HG03432 (cell line): ENCODE measurements at regions not wholly inside any gene's neighbourhood (a gene's known extent, or its start where the extent isn't known, plus 50 kb on each side); places are given as distances from the start of the nearest gene placed in this dataset.
"Not testable (repeated sequence)": the region's sequence is repeated elsewhere in the genome, so short reads cannot be mapped to it uniquely, and the experiment has no call there.

Source experiments
- ATAC-seq: cut with Tn5 transposase; IDR thresholded peaks from one replicate; pipeline ENCODE4 v1.9.1; 2021; ENCODE audit warnings: mild to moderate bottlenecking, moderate library complexity; ENCODE audit not compliant: unreplicated experiment

DNA sequence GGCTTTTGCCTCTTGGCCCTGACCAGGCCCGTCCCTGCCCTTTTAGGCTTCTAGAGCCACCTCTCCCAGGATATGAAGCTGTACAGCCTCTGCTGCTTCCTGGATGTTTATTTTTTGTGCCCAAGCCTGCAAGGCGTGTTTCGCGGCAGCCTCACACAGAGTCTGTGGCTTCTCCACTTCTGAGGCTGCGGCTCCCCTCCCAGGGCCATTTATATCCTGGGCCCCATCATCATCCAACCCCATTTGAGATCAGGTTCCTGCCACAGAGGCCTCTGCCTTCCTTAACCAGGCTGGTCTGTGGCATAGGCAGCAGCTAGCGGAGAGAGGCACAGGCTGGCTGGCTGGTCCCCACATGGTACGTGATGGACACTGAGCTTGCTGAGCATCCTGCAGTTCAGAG, 114.1 kb upstream of the PWP1 start:
- ATAC-seq = no peak

GRCh38 chr12:107574691-107575090, 110.9 kb upstream of the PWP1 start:
- ATAC-seq = no peak

- ATAC-seq = no peak
Measured at GRCh38 chr12:107580750-107581618, 104.6 kb upstream of the PWP1 start.

- no peak for ATAC-seq
Measured at GRCh38 chr12:107581619-107582015, 104.0 kb upstream of the PWP1 start.

DNA sequence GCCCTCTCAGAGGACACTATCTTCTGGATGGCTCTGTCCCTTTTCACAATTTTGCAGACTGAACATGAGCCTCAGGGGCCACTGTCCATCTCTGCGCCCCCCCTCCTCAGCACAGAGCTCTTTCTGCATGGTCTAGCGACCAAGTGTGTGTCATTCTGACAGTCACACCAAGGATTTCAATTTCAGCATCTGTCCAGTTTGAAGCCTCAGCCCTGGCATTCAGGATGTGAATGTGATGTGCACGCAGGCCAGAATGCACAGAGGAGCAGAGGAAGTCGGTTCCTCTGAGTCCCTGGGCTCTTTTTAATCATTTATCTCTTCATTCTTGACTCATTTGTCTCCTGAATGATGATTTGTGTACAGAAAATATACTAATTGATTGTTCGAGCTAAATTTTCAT, 102.0 kb upstream of the PWP1 start:
- ATAC-seq = no peak

- ATAC-seq = no peak
Measured at GRCh38 chr12:107584563-107584962, 101.0 kb upstream of the PWP1 start.

DNA sequence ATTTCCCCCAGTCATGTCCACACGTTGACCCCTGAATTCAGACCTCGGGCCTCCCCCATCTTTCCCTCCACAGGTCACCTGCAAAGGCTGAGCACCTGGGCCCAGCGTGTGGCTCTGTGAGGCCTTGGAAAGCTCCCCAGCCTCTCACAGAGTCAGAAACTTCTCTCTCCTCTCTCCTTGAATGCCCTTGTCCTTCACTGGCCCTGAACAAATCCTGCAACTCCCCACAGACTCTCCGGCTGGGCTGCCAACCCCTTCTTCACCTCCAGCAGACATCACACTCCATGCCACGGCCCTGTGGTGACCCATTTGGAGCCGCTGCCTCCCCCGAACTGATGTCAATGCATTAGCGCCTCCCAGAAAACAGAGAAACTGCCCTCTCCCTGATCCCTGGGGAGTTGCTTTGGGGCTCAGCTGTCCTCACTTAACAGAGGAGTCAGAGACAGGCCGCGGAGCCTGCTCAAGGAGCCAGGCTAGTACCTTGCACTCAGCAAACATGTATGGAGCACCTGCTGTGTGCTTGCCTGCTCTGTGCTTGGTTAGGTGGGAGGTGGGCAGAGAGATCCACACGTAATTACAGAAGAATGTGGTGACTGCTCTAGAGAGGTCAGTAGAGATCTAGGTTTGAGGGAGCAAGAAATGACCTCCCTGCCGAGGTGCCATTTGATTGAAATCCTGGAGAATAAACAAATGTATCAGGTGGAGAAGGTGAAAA, 99.2 kb upstream of the PWP1 start:
- ATAC-seq = no peak

DNA sequence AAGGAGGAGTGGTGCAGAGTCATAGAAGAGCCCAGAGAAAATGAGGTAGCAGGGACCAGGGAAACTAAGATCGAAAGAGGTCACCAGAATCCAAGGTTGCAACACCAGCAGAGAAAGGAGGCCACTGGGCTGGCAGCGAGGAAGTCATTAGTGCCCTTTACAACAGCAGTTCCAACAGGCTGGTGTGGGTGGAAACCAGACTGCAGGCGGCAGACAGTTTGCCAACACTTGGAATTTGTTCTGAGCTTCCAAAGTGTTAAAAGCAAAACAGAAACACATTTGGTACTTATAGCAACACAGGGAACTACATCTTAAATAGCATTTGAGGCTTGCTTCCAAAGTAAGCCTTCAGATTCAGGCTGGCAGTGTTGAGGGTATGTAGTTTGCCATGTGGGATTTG, 95.2 kb upstream of the PWP1 start:
- no peak for ATAC-seq

- ATAC-seq = no peak
Measured at GRCh38 chr12:107590814-107591375, 94.7 kb upstream of the PWP1 start.

- ATAC-seq = no peak
Measured at GRCh38 chr12:107593713-107594381, 91.8 kb upstream of the PWP1 start.

DNA sequence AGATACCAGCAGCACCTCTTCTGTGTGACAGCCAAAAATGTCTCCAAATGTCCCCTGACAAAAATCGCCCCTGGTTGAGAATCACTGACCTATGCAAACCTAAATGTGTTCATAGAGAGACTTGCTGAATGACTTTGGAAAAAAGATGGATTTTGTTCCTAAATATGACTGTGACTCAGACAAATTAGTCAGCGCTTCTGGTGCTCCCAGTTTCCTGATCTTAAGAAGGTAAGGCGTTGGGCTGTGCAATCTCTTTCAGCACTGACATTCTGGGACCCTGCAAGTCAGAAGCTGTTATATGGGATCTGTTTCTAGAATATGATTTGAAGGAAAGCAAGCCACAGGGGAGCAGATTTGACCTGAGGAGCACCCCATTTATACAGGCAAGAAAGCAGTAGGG, 90.6 kb upstream of the PWP1 start:
- ATAC-seq = no peak

- no peak for ATAC-seq
Measured at GRCh38 chr12:107597695-107598410, 87.7 kb upstream of the PWP1 start.

DNA sequence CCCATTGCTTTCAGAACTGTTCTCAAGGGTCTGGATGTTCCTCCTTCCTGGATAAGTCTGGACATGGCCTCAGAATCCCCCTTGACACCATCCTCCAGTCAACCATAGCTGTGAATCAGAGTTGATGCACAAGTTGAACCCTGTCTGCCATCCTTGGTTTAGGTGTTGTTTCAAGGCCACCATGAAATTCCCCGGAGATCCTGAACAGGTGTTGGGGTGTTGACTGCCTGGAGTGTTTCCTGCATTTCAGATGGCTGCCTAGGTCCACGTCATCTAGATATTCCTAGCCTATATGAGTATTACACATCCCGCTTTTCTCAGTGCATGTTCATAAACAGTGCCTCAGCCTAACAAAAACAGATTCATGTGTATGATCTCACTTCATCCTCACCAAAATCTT, 86.7 kb upstream of the PWP1 start:
- no peak for ATAC-seq

DNA sequence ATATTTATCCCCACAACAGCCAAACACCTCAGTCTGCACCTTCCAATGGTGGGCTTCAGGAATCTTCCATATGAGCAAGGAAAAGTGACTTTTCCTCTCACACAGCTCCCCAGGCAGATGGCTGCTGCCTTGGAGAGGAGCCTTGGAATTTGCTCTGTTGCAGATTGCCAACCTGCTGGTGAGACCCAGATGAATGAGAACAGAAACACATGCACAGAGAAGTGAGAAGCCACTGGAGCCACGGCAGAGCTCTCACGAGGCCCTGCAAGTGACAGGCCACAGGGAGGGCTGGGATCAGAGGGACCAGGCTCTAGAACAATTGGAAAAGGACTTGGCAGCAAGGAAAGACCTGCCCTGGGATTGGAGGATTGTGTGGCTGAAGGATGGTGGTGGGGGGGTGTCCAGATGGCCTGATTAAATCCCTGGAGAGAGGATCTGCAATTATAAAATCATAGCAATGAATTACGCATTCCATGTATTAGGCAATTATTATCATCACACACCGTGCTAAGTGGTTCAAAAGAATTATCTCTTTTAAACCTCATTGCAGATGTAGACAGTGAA, 84.9 kb upstream of the PWP1 start:
- ATAC-seq = no peak

DNA sequence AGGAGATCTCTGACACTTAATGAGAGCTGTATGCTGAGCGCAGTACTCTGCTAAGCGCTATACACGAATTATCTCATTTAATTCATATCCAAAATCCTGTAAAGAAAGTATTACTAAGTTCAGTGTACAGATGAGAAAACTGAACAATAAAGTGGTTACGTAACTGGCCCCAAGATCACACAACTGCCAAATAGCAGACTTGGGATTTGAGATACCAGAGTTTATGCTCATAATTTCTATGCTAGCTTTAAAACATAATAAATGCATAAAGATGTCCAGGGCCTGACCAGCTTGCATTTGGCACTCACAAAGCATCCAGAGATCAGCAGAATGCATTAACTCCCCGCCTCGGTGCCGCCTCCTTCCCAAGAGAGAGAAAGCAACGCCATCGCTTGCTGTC, 83.2 kb upstream of the PWP1 start:
- ATAC-seq = no peak

DNA sequence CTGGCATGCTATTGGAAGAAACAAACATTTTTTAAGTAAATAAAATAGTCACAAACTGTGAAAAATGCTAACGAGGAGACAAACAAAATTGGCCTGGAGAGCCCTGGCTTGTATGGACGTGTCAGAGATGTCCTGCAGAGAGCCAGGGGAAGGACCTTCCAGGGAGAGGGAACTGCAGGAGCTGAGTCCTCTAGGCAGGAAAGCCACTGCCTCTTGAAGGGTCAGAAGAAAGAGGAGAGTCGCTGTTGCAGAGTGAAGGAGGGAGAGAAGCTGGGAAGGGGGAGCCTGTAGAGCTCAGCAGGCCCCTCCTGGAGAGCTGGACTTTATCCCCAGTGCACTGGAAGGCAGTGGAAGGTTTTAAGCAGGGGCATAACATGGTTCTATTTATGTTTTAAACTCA, 80.3 kb upstream of the PWP1 start:
- no peak for ATAC-seq

- ATAC-seq = peak; percentile 64
Measured at GRCh38 chr12:107607464-107608392, 77.9 kb upstream of the PWP1 start.

DNA sequence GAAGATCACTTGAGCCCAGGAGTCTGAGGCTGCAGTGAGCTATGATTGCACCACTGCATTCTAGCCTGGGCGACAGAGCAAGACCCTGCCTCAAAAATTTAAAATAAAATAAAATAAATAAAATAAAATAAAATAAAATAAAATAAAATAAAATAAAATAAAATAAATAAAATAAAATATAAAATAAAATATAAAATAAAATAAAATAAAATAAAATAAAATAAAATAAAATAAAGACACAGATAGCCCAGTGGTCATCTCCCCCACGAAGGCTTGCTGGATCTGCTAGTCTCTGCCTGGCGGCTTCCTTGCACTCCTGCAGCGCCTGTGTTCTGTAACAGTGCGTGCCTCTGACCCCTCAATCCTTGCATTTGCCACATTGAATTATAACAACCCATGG, 76.8 kb upstream of the PWP1 start:
- ATAC-seq = not testable (repeated sequence)
